CD8-positive, alpha-beta memory T cell (primary cell): ENCODE measurements at regions not wholly inside any gene's neighbourhood (a gene's known extent, or its start where the extent isn't known, plus 50 kb on each side); places are given as distances from the start of the nearest gene placed in this dataset.

Source experiments
- CTCF ChIA-PET: fragments of 350-600 bp; sonication (Branson Sonifier 250); formaldehyde crosslinking; loops from one replicate; lab custom pipeline; 2021; ENCODE audit warnings: antibody characterized with exemption; lab: Charles Lee
- POLR2A ChIA-PET: fragments of 350-600 bp; sonication (Branson Sonifier 250); formaldehyde crosslinking; loops from one replicate; lab custom pipeline; 2021; ENCODE audit warnings: antibody characterized with exemption; lab: Charles Lee
- DNase-seq, 5 donors: peaks; one replicate each; pipeline versions ENCODE4 v3.0.0 to v3.0.0-alpha.2; 2020 to 2022; ENCODE audit warnings: mixed read lengths in 1 of 5
- H3K27ac ChIP-seq: one replicate; pipeline ENCODE4 v1.7.0; 2013; ENCODE audit warnings: low read depth, mild to moderate bottlenecking, low read length, moderate library complexity
- H3K27me3 ChIP-seq: 2 replicates; pipeline ENCODE4 v1.7.0; 2013; ENCODE audit warnings: low read length, mild to moderate bottlenecking; ENCODE audit not compliant: insufficient read depth, poor library complexity, severe bottlenecking
- H3K36me3 ChIP-seq: 2 replicates; pipeline ENCODE4 v1.7.0; 2013; ENCODE audit warnings: mild to moderate bottlenecking, low read length, moderate library complexity; ENCODE audit not compliant: insufficient read depth
- H3K4me1 ChIP-seq: 2 replicates; pipeline ENCODE4 v1.7.0; 2013; ENCODE audit warnings: mild to moderate bottlenecking, low read length, moderate library complexity; ENCODE audit not compliant: insufficient read depth
- H3K4me3 ChIP-seq: 2 replicates; pipeline ENCODE4 v1.7.0; 2013; ENCODE audit warnings: mild to moderate bottlenecking, low read length
- H3K9me3 ChIP-seq: 2 replicates; pipeline ENCODE4 v1.7.0; 2013; ENCODE audit warnings: mild to moderate bottlenecking, low read length
- H3K27ac Mint-ChIP-seq, 8 donors: one replicate each; pipeline ENCODE4 v1.8.0; 2020 to 2021; ENCODE audit warnings: mixed read lengths in 8 of 8, mild to moderate bottlenecking in 6 of 8, inconsistent platforms in 3 of 8, moderate library complexity in 3 of 8
- H3K27me3 Mint-ChIP-seq, 2 donors: one replicate each; pipeline ENCODE4 v1.8.0; 2020 to 2021; ENCODE audit warnings: mixed read lengths in 2 of 2, mild to moderate bottlenecking in 1 of 2, moderate library complexity in 1 of 2
- H3K36me3 Mint-ChIP-seq, 3 donors: one replicate each; pipeline ENCODE4 v1.8.0; 2020 to 2021; ENCODE audit warnings: mixed read lengths in 3 of 3, inconsistent platforms in 1 of 3, mild to moderate bottlenecking in 1 of 3
- H3K4me1 Mint-ChIP-seq, 3 donors: one replicate each; pipeline ENCODE4 v1.8.0; 2020 to 2021; ENCODE audit warnings: mixed read lengths in 3 of 3, inconsistent platforms in 1 of 3, mild to moderate bottlenecking in 1 of 3
- H3K4me3 Mint-ChIP-seq, 7 donors: one replicate each; pipeline ENCODE4 v1.8.0; 2020 to 2021; ENCODE audit warnings: mixed read lengths in 7 of 7, mild to moderate bottlenecking in 6 of 7, moderate library complexity in 4 of 7, inconsistent platforms in 2 of 7
- H3K9me3 Mint-ChIP-seq, 5 donors: one replicate each; pipeline ENCODE4 v1.8.0; 2020 to 2022; ENCODE audit warnings: mixed read lengths in 5 of 5, mild to moderate bottlenecking in 3 of 5, moderate library complexity in 2 of 5, inconsistent platforms in 1 of 5

DNA sequence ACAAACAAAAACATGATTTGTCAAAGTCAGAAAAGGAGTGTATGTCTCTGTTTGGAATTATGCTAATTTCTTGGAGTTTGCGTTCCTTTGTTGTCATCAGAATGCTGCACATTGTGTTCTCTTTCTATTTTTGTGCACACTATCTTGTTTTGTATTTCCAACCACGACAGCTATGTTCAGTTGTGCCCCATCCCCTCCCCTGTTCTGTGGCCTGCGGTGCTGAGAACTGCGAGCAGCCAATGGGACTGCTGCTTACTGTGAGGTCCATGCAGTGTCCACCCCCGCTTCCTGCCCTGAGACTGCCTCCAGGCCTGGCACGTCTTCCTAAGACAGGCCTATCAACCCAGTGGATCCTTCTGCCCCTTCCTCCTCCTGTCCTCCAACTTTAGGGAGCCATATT lies 76.8 kb downstream of the PALM2AKAP2 start:
- Histone ChIP-seq H3K27ac (no peak overlapping the region), H3K9me3 (no peaks in the 10 kb centered on the region), H3K36me3 (no peaks in the 10 kb centered on the region), H3K4me3 (no peak overlapping the region), H3K4me1 (no peaks in the 10 kb centered on the region), H3K27me3 (no peaks in the 10 kb centered on the region)
- Mint-ChIP-seq H3K27ac (no peak overlapping the region), H3K9me3 (no peaks in the 10 kb centered on the region), H3K27me3 (peaks cover 0 to 17% of the 10 kb centered on the region in 2 donors), H3K36me3 (no peaks in the 10 kb centered on the region), H3K4me1 (no peaks in the 10 kb centered on the region), H3K4me3 (no peak overlapping the region)
- DNase-seq = no peak
- ChIA-PET POLR2A (no interaction called here), CTCF (no interaction called here)

DNA sequence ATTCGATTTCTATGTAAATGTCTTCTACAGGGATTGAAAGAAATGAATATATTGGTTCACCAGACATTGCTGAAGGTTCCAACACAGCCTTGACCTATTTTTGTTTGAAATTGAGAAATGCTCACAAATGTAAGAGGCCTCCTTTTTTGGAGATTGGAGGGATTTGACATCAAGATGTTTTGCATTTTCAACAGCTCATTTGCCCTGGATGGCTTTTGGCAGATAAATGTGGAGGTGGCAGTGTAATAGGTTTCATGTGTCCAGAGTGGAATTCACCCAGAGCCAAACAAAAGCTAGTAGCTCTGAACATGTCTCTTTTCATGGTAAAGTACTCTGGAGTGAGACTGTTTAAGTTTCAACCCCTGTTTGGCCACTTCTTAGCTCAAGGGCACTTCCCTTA lies 77.3 kb downstream of the PALM2AKAP2 start:
- Histone ChIP-seq H3K27ac (no peak overlapping the region), H3K4me3 (no peak overlapping the region), H3K27me3 (no peaks in the 10 kb centered on the region), H3K9me3 (no peaks in the 10 kb centered on the region), H3K36me3 (no peaks in the 10 kb centered on the region), H3K4me1 (no peaks in the 10 kb centered on the region)
- no peak overlapping the region for H3K27ac Mint-ChIP-seq
- no peak for DNase-seq
- CTCF ChIA-PET = no interaction called here
- no peaks in the 10 kb centered on the region for H3K9me3 Mint-ChIP-seq
- POLR2A ChIA-PET = no interaction called here
- H3K4me3 Mint-ChIP-seq = no peak overlapping the region
- peaks cover 0 to 17% of the 10 kb centered on the region in 2 donors for H3K27me3 Mint-ChIP-seq
- H3K4me1 Mint-ChIP-seq = no peaks in the 10 kb centered on the region
- H3K36me3 Mint-ChIP-seq = no peaks in the 10 kb centered on the region

- Histone ChIP-seq H3K36me3 (no peaks in the 10 kb centered on the region), H3K4me3 (no peak overlapping the region), H3K9me3 (no peaks in the 10 kb centered on the region), H3K27ac (no peak overlapping the region), H3K27me3 (no peaks in the 10 kb centered on the region), H3K4me1 (no peaks in the 10 kb centered on the region)
- Mint-ChIP-seq H3K4me1 (no peaks in the 10 kb centered on the region), H3K27me3 (peaks cover 0 to 17% of the 10 kb centered on the region in 2 donors), H3K4me3 (no peak overlapping the region), H3K27ac (no peak overlapping the region), H3K36me3 (no peaks in the 10 kb centered on the region), H3K9me3 (no peaks in the 10 kb centered on the region)
- DNase-seq = no peak
- POLR2A ChIA-PET = no interaction called here
- CTCF ChIA-PET = no interaction called here
Observed at GRCh38 chr9:109859447-109859846, 79.4 kb downstream of the PALM2AKAP2 start.

DNA sequence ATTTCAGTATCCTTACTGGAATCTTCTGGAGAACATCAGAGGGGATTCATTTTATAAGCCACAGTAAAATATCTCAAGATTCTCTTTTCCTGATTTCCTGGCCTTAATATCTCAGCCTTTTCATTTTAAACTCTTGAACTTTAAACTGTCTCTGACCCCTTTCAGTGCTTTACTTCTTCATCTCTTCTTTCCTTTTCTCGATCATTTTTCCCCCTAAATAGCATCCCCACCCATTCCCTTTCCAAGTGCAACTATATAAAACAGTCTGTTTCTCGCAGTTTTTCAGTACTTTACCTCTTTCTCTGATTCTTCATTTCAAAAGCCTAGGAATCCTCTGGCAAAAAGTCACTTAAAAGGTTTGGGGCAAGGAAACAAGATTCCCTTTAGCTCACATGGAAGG lies 80.5 kb downstream of the PALM2AKAP2 start:
- no peaks in the 10 kb centered on the region for H3K9me3 Mint-ChIP-seq
- ChIA-PET CTCF (no interaction called here), POLR2A (no interaction called here)
- H3K27me3 Mint-ChIP-seq = peaks cover 0 to 13% of the 10 kb centered on the region in 2 donors
- no peaks in the 10 kb centered on the region for H3K9me3 ChIP-seq
- no peaks in the 10 kb centered on the region for H3K4me1 Mint-ChIP-seq
- no peak for DNase-seq
- no peak overlapping the region for H3K4me3 Mint-ChIP-seq
- no peaks in the 10 kb centered on the region for H3K36me3 Mint-ChIP-seq
- no peaks in the 10 kb centered on the region for H3K27me3 ChIP-seq
- no peaks in the 10 kb centered on the region for H3K36me3 ChIP-seq
- H3K4me1 ChIP-seq = no peaks in the 10 kb centered on the region
- no peak overlapping the region for H3K4me3 ChIP-seq
- no peak overlapping the region for H3K27ac ChIP-seq
- no peak overlapping the region for H3K27ac Mint-ChIP-seq

GRCh38 chr9:109861499-109861898 lies 81.5 kb downstream of the PALM2AKAP2 start:
- Mint-ChIP-seq H3K4me1 (no peaks in the 10 kb centered on the region), H3K4me3 (no peak overlapping the region), H3K27me3 (peaks cover 0 to 11% of the 10 kb centered on the region in 2 donors), H3K36me3 (no peaks in the 10 kb centered on the region), H3K9me3 (no peaks in the 10 kb centered on the region), H3K27ac (no peak overlapping the region)
- Histone ChIP-seq H3K27ac (no peak overlapping the region), H3K4me1 (no peaks in the 10 kb centered on the region), H3K36me3 (no peaks in the 10 kb centered on the region), H3K27me3 (no peaks in the 10 kb centered on the region), H3K9me3 (no peaks in the 10 kb centered on the region), H3K4me3 (no peak overlapping the region)
- CTCF ChIA-PET = no interaction called here
- no peak for DNase-seq
- POLR2A ChIA-PET = no interaction called here

DNA sequence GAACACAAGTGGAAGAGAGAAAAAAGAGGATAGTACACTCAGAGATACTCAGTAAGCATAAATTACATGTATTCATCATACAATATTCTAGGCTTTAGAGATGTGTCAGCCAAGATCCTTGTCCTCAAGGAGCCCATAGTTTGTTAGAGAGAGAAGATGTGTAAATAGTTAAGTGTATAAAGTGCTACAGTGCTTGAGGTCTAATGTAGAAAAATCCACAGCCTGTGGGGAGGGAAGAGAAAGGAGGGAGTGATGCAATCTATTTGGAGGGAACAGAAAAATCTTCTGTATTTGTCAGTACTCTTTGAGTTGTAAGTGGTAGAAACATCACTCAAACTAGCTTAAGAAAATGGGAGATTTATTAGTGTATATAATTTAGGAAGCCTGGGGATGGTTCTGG lies 81.9 kb downstream of the PALM2AKAP2 start:
- Histone ChIP-seq H3K9me3 (no peaks in the 10 kb centered on the region), H3K4me3 (no peak overlapping the region), H3K27ac (no peak overlapping the region), H3K36me3 (no peaks in the 10 kb centered on the region), H3K4me1 (no peaks in the 10 kb centered on the region), H3K27me3 (no peaks in the 10 kb centered on the region)
- no peak overlapping the region for H3K4me3 Mint-ChIP-seq
- no peaks in the 10 kb centered on the region for H3K4me1 Mint-ChIP-seq
- no peak for DNase-seq
- H3K27ac Mint-ChIP-seq = no peak overlapping the region
- CTCF ChIA-PET = no interaction called here
- no peaks in the 10 kb centered on the region for H3K36me3 Mint-ChIP-seq
- POLR2A ChIA-PET = no interaction called here
- no peaks in the 10 kb centered on the region for H3K9me3 Mint-ChIP-seq
- peaks cover 0 to 11% of the 10 kb centered on the region in 2 donors for H3K27me3 Mint-ChIP-seq

DNA sequence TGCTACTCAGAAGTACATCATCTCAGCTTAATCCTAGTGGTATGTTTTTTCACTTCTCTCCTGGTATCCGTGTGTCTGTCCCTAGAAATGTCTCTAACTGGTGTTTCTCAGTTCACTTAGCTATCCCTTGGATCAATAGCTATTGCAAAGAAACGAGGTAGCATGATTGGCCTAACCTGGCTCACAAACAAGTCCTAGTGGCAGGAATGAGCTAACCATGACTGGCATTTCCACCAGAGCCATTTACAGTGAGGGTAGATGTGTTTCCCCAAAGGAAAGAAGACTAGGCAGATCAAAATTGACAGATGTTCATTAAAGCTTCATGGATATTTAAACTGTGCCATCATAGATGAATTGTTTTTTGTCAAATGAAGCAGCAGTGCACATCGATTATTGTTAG lies 82.5 kb downstream of the PALM2AKAP2 start:
- H3K36me3 ChIP-seq = no peaks in the 10 kb centered on the region
- H3K4me1 ChIP-seq = no peaks in the 10 kb centered on the region
- Mint-ChIP-seq H3K4me1 (no peaks in the 10 kb centered on the region), H3K4me3 (no peak overlapping the region), H3K27me3 (peaks cover 0 to 11% of the 10 kb centered on the region in 2 donors), H3K27ac (no peak overlapping the region), H3K9me3 (no peaks in the 10 kb centered on the region), H3K36me3 (no peaks in the 10 kb centered on the region)
- no peak overlapping the region for H3K27ac ChIP-seq
- no peaks in the 10 kb centered on the region for H3K9me3 ChIP-seq
- POLR2A ChIA-PET = no interaction called here
- H3K27me3 ChIP-seq = no peaks in the 10 kb centered on the region
- no peak overlapping the region for H3K4me3 ChIP-seq
- no peak for DNase-seq
- CTCF ChIA-PET = no interaction called here

- Mint-ChIP-seq H3K27me3 (peaks cover 1 to 13% of the 10 kb centered on the region in 2 donors), H3K36me3 (no peaks in the 10 kb centered on the region), H3K4me3 (no peak overlapping the region), H3K27ac (no peak overlapping the region), H3K4me1 (no peaks in the 10 kb centered on the region), H3K9me3 (no peaks in the 10 kb centered on the region)
- Histone ChIP-seq H3K4me3 (no peak overlapping the region), H3K36me3 (no peaks in the 10 kb centered on the region), H3K27me3 (no peaks in the 10 kb centered on the region), H3K9me3 (no peaks in the 10 kb centered on the region), H3K27ac (no peak overlapping the region), H3K4me1 (no peaks in the 10 kb centered on the region)
- DNase-seq = no peak
- ChIA-PET POLR2A (no interaction called here), CTCF (no interaction called here)
Observed at GRCh38 chr9:109863961-109864360, 84.0 kb downstream of the PALM2AKAP2 start.

GRCh38 chr9:109865521-109865920 lies 85.5 kb downstream of the PALM2AKAP2 start:
- DNase-seq = no peak
- no peaks in the 10 kb centered on the region for H3K36me3 ChIP-seq
- H3K4me1 ChIP-seq = no peaks in the 10 kb centered on the region
- H3K27ac ChIP-seq = no peak overlapping the region
- Mint-ChIP-seq H3K27me3 (peaks cover 4 to 11% of the 10 kb centered on the region in 2 donors), H3K9me3 (no peaks in the 10 kb centered on the region), H3K36me3 (no peaks in the 10 kb centered on the region), H3K27ac (no peak overlapping the region), H3K4me3 (no peak overlapping the region), H3K4me1 (no peaks in the 10 kb centered on the region)
- no peak overlapping the region for H3K4me3 ChIP-seq
- no peaks in the 10 kb centered on the region for H3K9me3 ChIP-seq
- ChIA-PET CTCF (no interaction called here), POLR2A (no interaction called here)
- H3K27me3 ChIP-seq = no peaks in the 10 kb centered on the region
